ENCODE measurements at regions not wholly inside any gene's neighbourhood (a gene's known extent, or its start where the extent isn't known, plus 50 kb on each side); places are given as distances from the start of the nearest gene placed in this dataset.

- H3K4me1 Mint-ChIP-seq: peaks cover 3% of the 10 kb centered on the region; the same call in 1 of the 3 replicates
- DNase-seq (ENCODE audit: low spot score): no peak
- H3K9me3 Mint-ChIP-seq: no peaks in the 10 kb centered on the region
Measured at GRCh38 chr10:42979181-42979580, 97.7 kb upstream of the RET start.

More at GRCh38 chr10:42979181-42979580, 97.7 kb upstream of the RET start:
- Histone ChIP-seq H3K79me2 (replicated peaks; ENCODE audit: insufficient read depth) (no peaks in the 10 kb centered on the region), H3K27me3 (ENCODE audit: insufficient read depth) (no peaks in the 10 kb centered on the region), H4K20me1 (replicated peaks; ENCODE audit: insufficient read depth) (no peaks in the 10 kb centered on the region), H3K4me2 (no peak overlapping the region), H2AFZ (no peak overlapping the region), H3K9me2 (ENCODE audit: insufficient read depth) (no peaks in the 10 kb centered on the region), H3F3A (replicated peaks; ENCODE audit: low read depth) (no peaks in the 10 kb centered on the region), H3K36me3 (ENCODE audit: insufficient read depth) (no peaks in the 10 kb centered on the region), H3K4me3 (no peak overlapping the region), H3K4me1 (ENCODE audit: insufficient read depth) (no peaks in the 10 kb centered on the region), H3K27ac (ENCODE audit: low read depth) (no peak overlapping the region)
- H3K36me3 Mint-ChIP-seq (ENCODE audit: low read depth): no peaks in the 10 kb centered on the region
- H3K4me3 Mint-ChIP-seq: no peak overlapping the region
- peaks cover 8% of the 10 kb centered on the region for H3K27me3 Mint-ChIP-seq (ENCODE audit: insufficient read depth, low read depth, poor library complexity)
- no peak for ATAC-seq
- no peak for TF ChIP-seq REST (IDR thresholded peaks at IDR 0.05; ENCODE audit: unreplicated experiment)
- no peak for TF ChIP-seq EZH2phosphoT487 (IDR thresholded peaks at IDR 0.05; ENCODE audit: unreplicated experiment)
- no peak for TF ChIP-seq ZNF114 (CRISPR knock-in tag; IDR thresholded peaks at IDR 0.05)
- no peak for TF ChIP-seq CTCF (conservative IDR thresholded peaks at IDR 0.05; ENCODE audit: low read depth in 2 of 2)
- TF ChIP-seq ZNF331 (CRISPR knock-in tag; IDR thresholded peaks at IDR 0.05; ENCODE audit: low read depth): no peak
- TF ChIP-seq, protein P1, sequence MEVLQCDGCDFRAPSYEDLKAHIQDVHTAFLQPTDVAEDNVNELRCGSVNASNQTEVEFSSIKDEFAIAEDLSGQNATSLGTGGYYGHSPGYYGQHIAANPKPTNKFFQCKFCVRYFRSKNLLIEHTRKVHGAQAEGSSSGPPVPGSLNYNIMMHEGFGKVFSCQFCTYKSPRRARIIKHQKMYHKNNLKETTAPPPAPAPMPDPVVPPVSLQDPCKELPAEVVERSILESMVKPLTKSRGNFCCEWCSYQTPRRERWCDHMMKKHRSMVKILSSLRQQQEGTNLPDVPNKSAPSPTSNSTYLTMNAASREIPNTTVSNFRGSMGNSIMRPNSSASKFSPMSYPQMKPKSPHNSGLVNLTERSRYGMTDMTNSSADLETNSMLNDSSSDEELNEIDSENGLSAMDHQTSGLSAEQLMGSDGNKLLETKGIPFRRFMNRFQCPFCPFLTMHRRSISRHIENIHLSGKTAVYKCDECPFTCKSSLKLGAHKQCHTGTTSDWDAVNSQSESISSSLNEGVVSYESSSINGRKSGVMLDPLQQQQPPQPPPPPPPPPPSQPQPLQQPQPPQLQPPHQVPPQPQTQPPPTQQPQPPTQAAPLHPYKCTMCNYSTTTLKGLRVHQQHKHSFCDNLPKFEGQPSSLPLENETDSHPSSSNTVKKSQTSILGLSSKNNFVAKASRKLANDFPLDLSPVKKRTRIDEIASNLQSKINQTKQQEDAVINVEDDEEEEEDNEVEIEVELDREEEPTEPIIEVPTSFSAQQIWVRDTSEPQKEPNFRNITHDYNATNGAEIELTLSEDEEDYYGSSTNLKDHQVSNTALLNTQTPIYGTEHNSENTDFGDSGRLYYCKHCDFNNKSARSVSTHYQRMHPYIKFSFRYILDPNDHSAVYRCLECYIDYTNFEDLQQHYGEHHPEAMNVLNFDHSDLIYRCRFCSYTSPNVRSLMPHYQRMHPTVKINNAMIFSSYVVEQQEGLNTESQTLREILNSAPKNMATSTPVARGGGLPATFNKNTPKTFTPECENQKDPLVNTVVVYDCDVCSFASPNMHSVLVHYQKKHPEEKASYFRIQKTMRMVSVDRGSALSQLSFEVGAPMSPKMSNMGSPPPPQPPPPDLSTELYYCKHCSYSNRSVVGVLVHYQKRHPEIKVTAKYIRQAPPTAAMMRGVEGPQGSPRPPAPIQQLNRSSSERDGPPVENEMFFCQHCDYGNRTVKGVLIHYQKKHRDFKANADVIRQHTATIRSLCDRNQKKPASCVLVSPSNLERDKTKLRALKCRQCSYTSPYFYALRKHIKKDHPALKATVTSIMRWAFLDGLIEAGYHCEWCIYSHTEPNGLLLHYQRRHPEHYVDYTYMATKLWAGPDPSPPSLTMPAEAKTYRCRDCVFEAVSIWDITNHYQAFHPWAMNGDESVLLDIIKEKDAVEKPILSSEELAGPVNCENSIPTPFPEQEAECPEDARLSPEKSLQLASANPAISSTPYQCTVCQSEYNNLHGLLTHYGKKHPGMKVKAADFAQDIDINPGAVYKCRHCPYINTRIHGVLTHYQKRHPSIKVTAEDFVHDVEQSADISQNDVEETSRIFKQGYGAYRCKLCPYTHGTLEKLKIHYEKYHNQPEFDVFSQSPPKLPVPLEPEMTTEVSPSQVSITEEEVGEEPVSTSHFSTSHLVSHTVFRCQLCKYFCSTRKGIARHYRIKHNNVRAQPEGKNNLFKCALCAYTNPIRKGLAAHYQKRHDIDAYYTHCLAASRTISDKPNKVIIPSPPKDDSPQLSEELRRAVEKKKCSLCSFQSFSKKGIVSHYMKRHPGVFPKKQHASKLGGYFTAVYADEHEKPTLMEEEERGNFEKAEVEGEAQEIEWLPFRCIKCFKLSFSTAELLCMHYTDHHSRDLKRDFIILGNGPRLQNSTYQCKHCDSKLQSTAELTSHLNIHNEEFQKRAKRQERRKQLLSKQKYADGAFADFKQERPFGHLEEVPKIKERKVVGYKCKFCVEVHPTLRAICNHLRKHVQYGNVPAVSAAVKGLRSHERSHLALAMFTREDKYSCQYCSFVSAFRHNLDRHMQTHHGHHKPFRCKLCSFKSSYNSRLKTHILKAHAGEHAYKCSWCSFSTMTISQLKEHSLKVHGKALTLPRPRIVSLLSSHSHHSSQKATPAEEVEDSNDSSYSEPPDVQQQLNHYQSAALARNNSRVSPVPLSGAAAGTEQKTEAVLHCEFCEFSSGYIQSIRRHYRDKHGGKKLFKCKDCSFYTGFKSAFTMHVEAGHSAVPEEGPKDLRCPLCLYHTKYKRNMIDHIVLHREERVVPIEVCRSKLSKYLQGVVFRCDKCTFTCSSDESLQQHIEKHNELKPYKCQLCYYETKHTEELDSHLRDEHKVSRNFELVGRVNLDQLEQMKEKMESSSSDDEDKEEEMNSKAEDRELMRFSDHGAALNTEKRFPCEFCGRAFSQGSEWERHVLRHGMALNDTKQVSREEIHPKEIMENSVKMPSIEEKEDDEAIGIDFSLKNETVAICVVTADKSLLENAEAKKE (CRISPR knock-in tag; IDR thresholded peaks at IDR 0.05): no peak
- H3K27ac Mint-ChIP-seq: no peak overlapping the region
